ENCODE measurements at regions not wholly inside any gene's neighbourhood (a gene's known extent, or its start where the extent isn't known, plus 50 kb on each side); places are given as distances from the start of the nearest gene placed in this dataset.

- no peak for DNase-seq (ENCODE audit: low spot score)
These were observed 104.6 kb downstream of the LACC1 start for GRCh38 chr13:43984292-43984691.

GRCh38 chr13:43985422-43986072 lies 105.8 kb downstream of the LACC1 start:
- DNase-seq (ENCODE audit: low spot score): no peak

GRCh38 chr13:43986421-43986981 lies 106.8 kb downstream of the LACC1 start:
- peak; percentile 68 for DNase-seq (ENCODE audit: low spot score)

DNA sequence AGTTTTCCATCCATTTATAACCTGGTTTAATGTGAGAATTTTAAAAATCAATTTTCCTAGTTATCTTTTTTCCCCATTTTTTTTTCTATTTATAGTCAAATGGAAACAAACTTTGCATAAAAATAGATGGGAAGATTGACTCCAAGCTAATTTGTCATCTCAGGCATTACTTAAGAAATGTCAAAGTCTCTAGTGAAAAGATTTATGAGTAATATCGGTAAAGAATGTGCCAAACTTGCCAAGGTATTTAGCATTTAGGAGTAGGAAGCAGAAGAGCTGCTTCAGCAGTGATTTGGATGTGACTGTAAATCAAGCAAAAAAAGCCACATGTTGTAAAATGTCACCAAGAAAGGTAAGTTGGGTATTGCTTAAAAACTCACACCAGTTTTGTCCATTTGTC lies 108.6 kb downstream of the LACC1 start:
- DNase-seq (ENCODE audit: low spot score): no peak

DNA sequence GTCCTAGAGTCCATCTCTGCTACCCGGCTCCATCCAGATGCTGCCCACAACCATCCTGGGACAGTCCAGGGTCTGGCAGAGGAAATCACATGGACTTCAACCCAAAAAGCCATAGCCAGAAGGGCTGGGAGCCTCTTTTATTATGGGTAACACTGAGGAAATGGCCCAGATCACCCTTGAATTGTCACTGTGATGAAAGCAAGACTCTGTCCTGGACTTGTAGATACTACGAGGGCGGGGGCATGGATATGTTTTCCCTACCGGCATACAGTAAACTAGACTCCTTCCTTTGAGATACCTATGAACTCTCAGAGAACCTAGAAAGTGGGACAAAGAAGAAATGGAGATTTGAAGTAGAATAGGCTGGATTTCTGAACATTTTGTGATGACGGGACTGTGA lies 110.3 kb downstream of the LACC1 start:
- DNase-seq (ENCODE audit: low spot score): no peak

DNA sequence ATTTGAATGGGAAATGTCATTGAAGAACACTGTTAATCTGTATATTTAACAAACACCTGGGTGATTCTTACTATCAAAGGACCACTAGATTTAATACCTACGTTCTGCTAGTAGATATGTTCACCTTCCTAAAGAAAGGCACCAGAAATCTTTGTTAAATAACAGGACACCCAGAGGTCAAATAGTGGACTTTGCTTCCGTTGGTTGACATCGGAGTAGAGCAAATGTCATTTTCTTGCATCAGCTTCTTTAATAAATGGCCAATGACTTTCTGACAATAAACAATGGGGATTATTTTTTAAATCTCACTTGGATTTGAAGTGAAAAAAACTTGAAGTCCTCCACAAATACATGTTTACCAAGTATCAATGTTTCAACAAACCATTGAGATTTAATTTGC lies 111.1 kb downstream of the LACC1 start:
- no peak for DNase-seq (ENCODE audit: low spot score)

DNA sequence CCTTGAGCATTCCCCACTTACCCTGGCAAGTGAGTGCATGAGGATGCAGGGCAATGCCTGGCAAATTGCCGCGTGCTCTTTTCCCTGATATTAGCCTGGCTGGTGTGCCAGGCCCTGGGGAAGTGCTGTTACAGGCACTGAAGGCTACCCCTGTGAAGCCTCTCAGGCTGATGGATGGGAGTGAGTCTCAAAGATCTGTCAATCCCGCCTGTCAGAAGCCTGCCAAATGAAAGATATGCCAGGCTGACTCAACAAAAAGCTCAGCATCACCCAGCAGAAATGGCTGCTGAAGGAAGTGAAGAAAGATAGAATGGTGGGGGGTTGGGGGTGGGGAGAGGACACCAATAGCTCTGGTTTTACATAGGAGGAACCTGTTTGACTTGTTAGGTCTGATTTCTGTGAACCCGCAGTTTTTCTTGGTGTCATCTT lies 112.1 kb downstream of the LACC1 start:
- DNase-seq (ENCODE audit: low spot score): peak; percentile 21

- no peak for DNase-seq (ENCODE audit: low spot score)
These were observed 112.5 kb downstream of the LACC1 start for GRCh38 chr13:43992211-43992610.

- no peak for DNase-seq (ENCODE audit: low spot score)
These were observed 115.5 kb downstream of the LACC1 start for GRCh38 chr13:43994999-43995859.

DNA sequence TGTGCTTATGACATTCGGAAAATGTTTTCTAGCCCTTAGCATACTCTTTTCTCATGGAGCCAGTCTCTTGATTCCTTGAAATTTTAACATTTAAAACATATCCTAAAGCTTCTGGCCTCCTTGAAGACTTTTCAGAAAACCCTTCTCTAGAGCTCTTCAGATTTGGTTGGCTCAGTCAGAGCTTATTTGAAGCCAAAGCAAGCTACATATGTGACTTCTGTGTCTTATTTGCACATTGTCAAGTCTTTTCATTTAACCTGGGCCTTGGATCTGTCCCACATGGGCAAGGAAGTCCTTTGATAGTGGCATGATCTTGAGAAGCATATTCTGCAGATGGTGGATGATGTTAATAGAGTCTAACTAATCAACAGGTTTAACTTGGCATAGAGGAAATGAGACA lies 116.5 kb downstream of the LACC1 start:
- DNase-seq (ENCODE audit: low spot score): no peak

DNA sequence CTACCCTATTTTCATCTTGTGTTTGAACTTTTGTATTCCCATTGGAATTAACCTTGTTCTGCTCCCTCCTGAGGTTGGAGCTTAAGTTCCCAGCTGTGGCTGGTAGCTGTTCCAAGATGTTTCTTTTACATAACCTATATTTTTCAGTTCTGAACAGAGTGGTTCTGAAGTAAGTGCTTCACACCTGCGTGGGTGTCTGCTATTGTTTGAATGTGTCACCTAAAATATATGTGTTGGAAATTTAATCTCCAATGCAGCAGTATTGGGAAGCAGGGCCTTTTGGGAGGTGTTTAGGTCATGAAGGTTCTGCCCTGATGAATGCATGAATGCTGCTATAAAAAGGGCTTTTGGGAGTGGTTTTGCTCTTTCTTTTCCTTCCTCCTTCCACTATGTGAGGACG lies 123.8 kb downstream of the LACC1 start:
- no peak for DNase-seq (ENCODE audit: low spot score)

DNA sequence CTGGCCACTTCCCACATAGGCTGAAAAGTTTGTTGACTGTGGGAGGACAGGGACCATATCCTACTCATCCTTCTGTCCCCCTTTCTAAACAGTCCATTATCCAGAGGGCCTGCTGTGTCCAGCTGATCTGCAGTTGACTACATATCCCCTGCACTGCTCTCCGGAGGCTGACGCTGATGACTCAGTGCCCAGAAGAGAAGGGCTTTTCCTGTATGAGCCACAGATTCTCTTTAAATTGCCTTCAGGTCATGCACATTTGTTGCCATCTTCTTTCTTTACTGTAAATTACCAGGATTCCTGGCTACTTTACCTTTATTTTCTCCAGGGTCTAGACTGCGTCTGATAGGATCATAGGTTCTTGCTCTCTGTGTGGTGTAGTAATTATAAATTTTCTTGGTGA lies 125.2 kb downstream of the LACC1 start:
- peak; percentile 23 for DNase-seq (ENCODE audit: low spot score)

DNA sequence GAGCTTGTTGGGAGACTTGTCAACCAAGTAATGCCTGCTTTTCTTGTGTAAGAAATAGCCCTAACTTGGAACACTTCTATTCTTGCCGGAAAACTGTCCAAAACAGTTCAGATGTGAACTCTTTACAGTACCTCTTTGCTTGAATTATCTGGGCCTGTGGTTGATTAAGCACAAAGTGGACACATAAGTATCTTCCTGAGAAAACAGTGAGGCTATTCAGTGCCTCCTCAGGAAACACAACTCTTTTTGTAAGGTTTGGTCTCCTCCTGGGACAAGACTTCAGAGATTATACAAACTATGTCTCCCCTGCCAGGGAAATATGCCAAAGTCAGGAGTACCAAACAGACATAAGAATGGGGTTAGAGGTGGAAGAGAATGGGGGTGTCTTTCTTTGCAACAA lies 127.7 kb downstream of the LACC1 start:
- DNase-seq (ENCODE audit: low spot score): no peak

DNA sequence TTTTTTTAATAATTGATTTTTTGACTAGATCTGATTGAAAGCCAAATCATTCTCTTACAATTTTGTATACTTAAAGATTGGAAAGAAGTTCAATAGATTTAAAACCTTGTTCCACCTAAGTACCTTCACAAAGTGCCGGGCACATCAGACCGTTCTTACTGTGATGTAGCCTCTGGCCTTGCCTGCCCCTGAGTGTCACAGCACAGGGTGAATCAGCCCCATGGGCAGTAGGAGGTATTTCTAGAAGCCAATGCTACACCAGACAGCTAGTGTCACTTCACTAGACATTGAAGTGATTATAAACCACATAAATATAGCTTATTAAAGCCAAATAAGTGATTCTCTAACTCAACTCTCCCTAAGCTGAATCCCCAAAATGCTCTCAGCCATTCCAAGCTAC lies 131.3 kb downstream of the LACC1 start:
- DNase-seq (ENCODE audit: low spot score): no peak

DNA sequence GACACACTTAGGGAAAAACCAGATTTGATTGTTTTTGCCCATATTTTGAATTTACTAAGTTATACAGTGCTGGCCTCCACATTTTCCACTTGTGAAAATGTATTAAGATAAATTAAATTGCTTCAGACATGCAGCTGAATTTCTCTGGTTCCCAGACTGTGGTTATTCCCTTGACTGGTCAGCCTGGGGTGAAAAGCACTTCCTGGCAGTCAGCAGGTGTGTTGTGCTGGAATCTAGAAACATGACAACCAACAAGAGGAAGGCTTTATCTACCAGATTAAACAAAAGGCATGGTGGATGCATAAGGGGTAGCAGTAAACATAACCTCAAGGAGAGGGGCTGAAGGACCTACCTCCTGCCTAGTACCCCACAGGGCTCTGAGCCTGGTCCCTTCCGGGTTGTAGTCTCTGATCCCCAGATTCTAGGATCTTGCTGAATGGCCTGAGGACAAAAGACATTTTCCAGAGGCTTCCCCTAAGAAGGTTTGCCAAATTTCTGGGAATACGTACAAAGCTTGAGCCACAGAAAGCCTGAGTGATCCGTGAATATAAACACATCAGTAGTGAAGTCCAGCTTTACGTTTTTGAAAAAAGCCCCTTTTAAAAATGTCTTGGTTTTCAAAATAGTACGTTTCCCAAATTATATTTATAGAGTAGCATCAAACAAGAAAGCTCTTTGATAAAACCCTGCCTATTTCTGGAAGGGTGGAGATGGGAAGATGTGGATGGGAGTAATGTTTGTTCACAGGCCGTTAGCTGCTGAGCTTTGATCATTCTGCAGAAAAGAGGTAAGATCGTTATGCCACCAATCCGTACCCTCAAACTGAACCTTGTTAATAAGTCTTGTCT lies 133.4 kb downstream of the LACC1 start:
- peak; percentile 94 for DNase-seq (ENCODE audit: low spot score)

- DNase-seq (ENCODE audit: low spot score): peak; percentile 93
These were observed 134.1 kb downstream of the LACC1 start for GRCh38 chr13:44013758-44014291.

- no peak for DNase-seq (ENCODE audit: low spot score)
These were observed 134.8 kb downstream of the LACC1 start for GRCh38 chr13:44014501-44014900.

DNA sequence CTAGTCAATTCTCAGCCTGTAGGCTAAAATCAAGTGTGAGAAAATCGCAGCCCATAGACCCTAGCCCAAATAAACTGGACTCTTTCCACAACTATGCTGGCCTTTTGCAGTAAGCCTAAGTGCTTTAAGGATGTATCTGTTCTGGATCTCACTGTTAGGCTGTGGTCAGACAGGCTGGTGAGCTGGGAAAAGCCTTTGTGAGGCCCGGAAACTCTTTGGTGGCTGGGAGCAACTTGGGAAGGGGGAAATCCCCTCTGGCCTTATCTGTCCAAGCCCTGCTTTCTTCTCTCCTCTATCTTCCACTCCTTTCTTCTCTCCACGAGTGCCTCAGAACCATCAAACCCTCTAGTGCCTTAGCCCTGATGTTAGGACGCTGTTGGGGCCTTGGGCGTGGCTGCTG lies 135.4 kb downstream of the LACC1 start:
- DNase-seq (ENCODE audit: low spot score): peak; percentile 83

- DNase-seq (ENCODE audit: low spot score): no peak
These were observed 136.1 kb downstream of the LACC1 start for GRCh38 chr13:44015811-44016210.

- no peak for DNase-seq (ENCODE audit: low spot score)
These were observed 138.1 kb downstream of the LACC1 start for GRCh38 chr13:44017756-44018309.

DNA sequence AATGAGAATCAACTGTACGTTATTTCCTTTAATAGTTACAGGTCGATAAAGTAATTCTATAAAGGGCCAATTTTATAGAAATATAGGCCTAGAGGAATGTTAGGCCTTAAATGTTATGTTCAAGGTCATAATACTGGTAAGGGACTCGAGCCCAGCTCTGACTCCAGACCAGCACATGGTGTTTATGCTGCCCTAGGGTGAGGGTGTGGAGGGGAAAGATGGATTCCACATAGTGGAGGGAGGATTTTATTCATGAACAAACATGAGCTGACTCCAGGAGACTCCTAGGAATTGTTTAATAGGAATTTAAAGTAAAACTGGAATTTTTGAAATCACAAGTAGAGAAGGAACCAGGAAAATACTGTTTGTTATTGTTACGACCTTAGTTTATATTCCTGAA lies 139.9 kb downstream of the LACC1 start:
- no peak for DNase-seq (ENCODE audit: low spot score)

All from umbilical cord (tissue), 1 donor.